ENCODE measurements at regions not wholly inside any gene's neighbourhood (a gene's known extent, or its start where the extent isn't known, plus 50 kb on each side); places are given as distances from the start of the nearest gene placed in this dataset.

DNA sequence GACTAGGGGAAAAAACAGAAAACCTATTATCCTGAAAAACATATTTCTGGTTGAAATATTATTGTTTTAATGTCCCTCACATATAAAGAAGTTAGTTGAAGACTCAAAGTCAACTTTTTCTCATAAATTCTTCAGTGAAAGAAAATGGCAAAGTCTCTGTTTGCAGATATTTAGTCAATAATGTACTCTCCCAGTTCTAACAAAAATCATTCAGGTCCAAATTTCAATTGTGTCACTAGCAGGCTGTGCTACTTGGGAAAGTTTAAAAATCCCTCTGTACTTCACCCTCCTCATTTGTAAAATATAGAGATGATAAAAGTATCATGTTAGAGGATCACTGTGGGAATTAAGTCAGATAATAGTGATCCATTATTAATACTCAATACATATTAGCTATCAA, 496.5 kb downstream of the FSCB start:
- TF ChIP-seq ESRRG (CRISPR knock-in tag; IDR thresholded peaks at IDR 0.05) = no peak
- TF ChIP-seq GLIS3 (CRISPR knock-in tag; IDR thresholded peaks at IDR 0.05) = no peak
- TF ChIP-seq RARB (CRISPR knock-in tag; IDR thresholded peaks at IDR 0.05) = no peak
- no peak for TF ChIP-seq ARNTL (CRISPR knock-in tag; IDR thresholded peaks at IDR 0.05; ENCODE audit: borderline replicate concordance, low read depth)
- TF ChIP-seq ZFP30 (CRISPR knock-in tag; IDR thresholded peaks at IDR 0.05) = no peak
- TF ChIP-seq ISL1 (CRISPR knock-in tag; IDR thresholded peaks at IDR 0.05) = no peak
- no peak for TF ChIP-seq ZNF565 (CRISPR knock-in tag; conservative IDR thresholded peaks at IDR 0.05; ENCODE audit: low read depth)
- TF ChIP-seq OSR1 (CRISPR knock-in tag; IDR thresholded peaks at IDR 0.05) = no peak
- TF ChIP-seq, protein P1, sequence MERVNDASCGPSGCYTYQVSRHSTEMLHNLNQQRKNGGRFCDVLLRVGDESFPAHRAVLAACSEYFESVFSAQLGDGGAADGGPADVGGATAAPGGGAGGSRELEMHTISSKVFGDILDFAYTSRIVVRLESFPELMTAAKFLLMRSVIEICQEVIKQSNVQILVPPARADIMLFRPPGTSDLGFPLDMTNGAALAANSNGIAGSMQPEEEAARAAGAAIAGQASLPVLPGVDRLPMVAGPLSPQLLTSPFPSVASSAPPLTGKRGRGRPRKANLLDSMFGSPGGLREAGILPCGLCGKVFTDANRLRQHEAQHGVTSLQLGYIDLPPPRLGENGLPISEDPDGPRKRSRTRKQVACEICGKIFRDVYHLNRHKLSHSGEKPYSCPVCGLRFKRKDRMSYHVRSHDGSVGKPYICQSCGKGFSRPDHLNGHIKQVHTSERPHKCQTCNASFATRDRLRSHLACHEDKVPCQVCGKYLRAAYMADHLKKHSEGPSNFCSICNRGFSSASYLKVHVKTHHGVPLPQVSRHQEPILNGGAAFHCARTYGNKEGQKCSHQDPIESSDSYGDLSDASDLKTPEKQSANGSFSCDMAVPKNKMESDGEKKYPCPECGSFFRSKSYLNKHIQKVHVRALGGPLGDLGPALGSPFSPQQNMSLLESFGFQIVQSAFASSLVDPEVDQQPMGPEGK (CRISPR knock-in tag; IDR thresholded peaks at IDR 0.05; ENCODE audit: borderline replicate concordance) = no peak
- no peak for TF ChIP-seq TCF4 (CRISPR knock-in tag; IDR thresholded peaks at IDR 0.05; ENCODE audit: borderline replicate concordance)
- no peak for TF ChIP-seq TOX (CRISPR knock-in tag; IDR thresholded peaks at IDR 0.05; ENCODE audit: borderline replicate concordance)
- TF ChIP-seq, protein P2, sequence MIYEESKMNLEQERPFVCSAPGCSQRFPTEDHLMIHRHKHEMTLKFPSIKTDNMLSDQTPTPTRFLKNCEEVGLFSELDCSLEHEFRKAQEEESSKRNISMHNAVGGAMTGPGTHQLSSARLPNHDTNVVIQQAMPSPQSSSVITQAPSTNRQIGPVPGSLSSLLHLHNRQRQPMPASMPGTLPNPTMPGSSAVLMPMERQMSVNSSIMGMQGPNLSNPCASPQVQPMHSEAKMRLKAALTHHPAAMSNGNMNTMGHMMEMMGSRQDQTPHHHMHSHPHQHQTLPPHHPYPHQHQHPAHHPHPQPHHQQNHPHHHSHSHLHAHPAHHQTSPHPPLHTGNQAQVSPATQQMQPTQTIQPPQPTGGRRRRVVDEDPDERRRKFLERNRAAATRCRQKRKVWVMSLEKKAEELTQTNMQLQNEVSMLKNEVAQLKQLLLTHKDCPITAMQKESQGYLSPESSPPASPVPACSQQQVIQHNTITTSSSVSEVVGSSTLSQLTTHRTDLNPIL (CRISPR knock-in tag; IDR thresholded peaks at IDR 0.05; ENCODE audit: low read depth) = no peak
